ENCODE measurements at regions not wholly inside any gene's neighbourhood (a gene's known extent, or its start where the extent isn't known, plus 50 kb on each side); places are given as distances from the start of the nearest gene placed in this dataset.

DNA sequence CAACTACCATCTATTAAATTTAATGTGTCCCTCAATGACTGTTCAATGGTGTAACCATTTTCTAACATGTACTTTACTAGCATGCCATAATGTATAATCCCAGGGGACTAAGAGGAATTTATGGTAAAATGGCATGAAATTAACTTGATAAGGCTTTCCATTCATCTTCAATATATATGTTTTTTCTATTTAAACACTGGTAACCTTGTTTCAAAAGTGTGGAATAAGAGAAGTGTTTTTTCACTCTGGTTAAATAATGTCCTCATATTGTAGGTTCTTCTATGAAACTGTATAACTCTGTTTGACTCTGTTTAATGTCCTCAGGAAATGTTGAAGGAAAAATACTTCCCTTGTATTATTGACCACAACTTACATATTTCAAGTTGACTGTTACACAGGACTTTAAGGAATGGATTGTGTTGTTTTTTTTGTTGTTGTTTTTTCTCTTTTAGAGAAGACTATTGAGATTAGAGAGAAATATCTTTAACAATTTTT lies 113.8 kb upstream of the ARSJ start:
- Histone ChIP-seq H3K36me3 (no peaks in the 10 kb centered on the region), H3K27me3 (no peaks in the 10 kb centered on the region), H3K27ac (no peak overlapping the region), H3K4me1 (no peaks in the 10 kb centered on the region), H3K4me3 (no peak overlapping the region), H3K9me3 (no peaks in the 10 kb centered on the region)
- TF ChIP-seq EP300 (IDR thresholded peaks at IDR 0.05) (no peak), POLR2A (IDR thresholded peaks at IDR 0.05) (no peak), POLR2AphosphoS5 (IDR thresholded peaks at IDR 0.05) (no peak)
- TF ChIP-seq, protein P1, sequence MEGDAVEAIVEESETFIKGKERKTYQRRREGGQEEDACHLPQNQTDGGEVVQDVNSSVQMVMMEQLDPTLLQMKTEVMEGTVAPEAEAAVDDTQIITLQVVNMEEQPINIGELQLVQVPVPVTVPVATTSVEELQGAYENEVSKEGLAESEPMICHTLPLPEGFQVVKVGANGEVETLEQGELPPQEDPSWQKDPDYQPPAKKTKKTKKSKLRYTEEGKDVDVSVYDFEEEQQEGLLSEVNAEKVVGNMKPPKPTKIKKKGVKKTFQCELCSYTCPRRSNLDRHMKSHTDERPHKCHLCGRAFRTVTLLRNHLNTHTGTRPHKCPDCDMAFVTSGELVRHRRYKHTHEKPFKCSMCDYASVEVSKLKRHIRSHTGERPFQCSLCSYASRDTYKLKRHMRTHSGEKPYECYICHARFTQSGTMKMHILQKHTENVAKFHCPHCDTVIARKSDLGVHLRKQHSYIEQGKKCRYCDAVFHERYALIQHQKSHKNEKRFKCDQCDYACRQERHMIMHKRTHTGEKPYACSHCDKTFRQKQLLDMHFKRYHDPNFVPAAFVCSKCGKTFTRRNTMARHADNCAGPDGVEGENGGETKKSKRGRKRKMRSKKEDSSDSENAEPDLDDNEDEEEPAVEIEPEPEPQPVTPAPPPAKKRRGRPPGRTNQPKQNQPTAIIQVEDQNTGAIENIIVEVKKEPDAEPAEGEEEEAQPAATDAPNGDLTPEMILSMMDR (IDR thresholded peaks at IDR 0.05), result no peak
- ATAC-seq (ENCODE audit: low FRiP score in 2 of 2) (no peak), DNase-seq (no peak)

DNA sequence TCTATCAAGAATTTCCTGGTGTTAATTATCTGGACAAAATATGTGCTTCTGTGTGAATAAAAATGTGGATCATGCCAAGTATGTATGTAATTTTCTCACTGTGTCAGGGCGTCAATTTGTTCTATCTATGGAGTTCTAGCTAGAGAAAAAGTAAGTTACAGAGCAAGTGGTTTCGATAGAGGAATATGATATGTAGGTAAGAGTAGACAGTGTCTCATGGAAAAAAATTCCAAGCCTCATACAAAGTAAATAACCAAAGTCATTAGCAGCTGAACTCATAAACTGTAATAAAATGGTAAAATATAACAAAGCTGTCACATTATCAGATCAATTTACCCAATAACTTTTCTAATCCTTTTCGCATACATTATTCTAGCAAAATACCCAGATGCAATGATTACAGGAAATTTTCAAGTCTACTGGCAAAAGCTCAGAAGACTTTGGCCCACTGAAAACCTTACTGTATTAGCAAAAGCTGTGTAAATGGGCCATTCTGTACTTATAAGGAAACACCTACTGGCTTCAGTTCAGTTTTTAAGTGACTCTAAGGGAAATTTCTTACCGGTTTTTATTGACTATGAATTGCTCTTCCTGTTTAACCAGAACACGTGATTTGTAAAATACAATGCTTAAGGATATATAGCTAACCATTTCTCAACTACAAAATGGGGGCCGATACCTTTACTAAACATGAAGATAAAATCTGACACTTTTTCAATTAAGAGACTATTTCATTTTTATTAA lies 121.0 kb upstream of the ARSJ start:
- H3K9me3 ChIP-seq, result no peaks in the 10 kb centered on the region
- TF ChIP-seq EP300 (IDR thresholded peaks at IDR 0.05), result no peak
- TF ChIP-seq, protein P1 (IDR thresholded peaks at IDR 0.05), result no peak
- no peak for TF ChIP-seq POLR2AphosphoS5 (IDR thresholded peaks at IDR 0.05)
- TF ChIP-seq POLR2A (IDR thresholded peaks at IDR 0.05), result no peak
- H3K4me3 ChIP-seq, result no peak overlapping the region
- ATAC-seq (ENCODE audit: low FRiP score in 2 of 2), result no peak
- no peak overlapping the region for H3K27ac ChIP-seq
- H3K27me3 ChIP-seq, result no peaks in the 10 kb centered on the region
- DNase-seq, result no peak
- no peaks in the 10 kb centered on the region for H3K4me1 ChIP-seq
- WGBS, 2 donors, result 67 to 68% methylated on average over 6 of the region's 6 CpGs
- H3K36me3 ChIP-seq, result no peaks in the 10 kb centered on the region

DNA sequence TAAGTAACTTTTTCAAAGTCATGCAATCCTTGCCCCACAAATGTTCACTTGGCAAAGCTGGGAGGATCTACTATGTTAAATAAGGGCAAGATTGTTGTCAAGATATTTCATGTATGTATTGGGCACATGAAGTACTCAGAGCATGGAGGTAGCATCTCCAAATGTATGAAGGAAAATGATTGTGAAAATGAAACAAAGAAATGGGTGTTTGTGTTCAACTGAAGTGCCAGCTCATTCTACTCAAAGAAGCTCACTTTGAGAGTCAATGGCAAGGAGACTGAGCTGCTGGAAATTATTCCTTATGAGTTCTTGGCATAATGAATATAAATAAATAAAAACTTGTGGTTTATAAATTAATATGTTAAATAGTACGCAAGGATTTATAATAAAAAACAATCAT lies 124.5 kb upstream of the ARSJ start:
- TF ChIP-seq, protein P1 (IDR thresholded peaks at IDR 0.05), result no peak
- no peak for TF ChIP-seq POLR2AphosphoS5 (IDR thresholded peaks at IDR 0.05)
- no peak for TF ChIP-seq EP300 (IDR thresholded peaks at IDR 0.05)
- TF ChIP-seq POLR2A (IDR thresholded peaks at IDR 0.05), result no peak
- no peaks in the 10 kb centered on the region for H3K27me3 ChIP-seq
- DNase-seq (no peak), ATAC-seq (ENCODE audit: low FRiP score in 2 of 2) (no peak)
- H3K4me3 ChIP-seq, result no peak overlapping the region
- H3K9me3 ChIP-seq, result no peaks in the 10 kb centered on the region
- no peaks in the 10 kb centered on the region for H3K36me3 ChIP-seq
- 96 to 97% methylated on average over 1 of the region's 1 CpG for WGBS, 2 donors
- no peak overlapping the region for H3K27ac ChIP-seq
- no peaks in the 10 kb centered on the region for H3K4me1 ChIP-seq

DNA sequence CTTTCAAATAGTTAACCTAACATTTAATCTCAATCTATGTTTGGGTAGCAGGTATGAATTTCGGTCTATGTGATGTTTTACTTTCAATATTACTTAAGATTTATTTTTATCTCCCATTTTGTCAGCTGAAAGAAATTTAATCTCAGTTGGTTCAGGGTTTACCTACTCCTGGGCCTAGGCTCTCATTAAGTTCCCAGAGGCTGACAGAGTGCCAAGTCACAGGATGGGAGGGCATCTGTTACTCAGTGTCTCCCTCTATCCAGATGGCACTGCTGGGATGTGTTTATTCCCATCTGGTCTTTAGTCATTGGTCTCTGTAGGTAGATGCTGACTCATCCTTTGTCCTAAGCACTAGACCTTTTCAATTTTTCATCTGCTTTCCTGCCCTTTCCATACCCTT lies 129.4 kb upstream of the ARSJ start:
- no peak overlapping the region for H3K27ac ChIP-seq
- 81 to 89% methylated on average over 1 of the region's 1 CpG for WGBS, 2 donors
- no peaks in the 10 kb centered on the region for H3K9me3 ChIP-seq
- no peaks in the 10 kb centered on the region for H3K4me1 ChIP-seq
- no peaks in the 10 kb centered on the region for H3K27me3 ChIP-seq
- no peak overlapping the region for H3K4me3 ChIP-seq
- TF ChIP-seq POLR2A (IDR thresholded peaks at IDR 0.05) (no peak), EP300 (IDR thresholded peaks at IDR 0.05) (no peak), POLR2AphosphoS5 (IDR thresholded peaks at IDR 0.05) (no peak)
- TF ChIP-seq, protein P1 (IDR thresholded peaks at IDR 0.05), result no peak
- DNase-seq (no peak), ATAC-seq (ENCODE audit: low FRiP score in 2 of 2) (no peak)
- no peaks in the 10 kb centered on the region for H3K36me3 ChIP-seq

DNA sequence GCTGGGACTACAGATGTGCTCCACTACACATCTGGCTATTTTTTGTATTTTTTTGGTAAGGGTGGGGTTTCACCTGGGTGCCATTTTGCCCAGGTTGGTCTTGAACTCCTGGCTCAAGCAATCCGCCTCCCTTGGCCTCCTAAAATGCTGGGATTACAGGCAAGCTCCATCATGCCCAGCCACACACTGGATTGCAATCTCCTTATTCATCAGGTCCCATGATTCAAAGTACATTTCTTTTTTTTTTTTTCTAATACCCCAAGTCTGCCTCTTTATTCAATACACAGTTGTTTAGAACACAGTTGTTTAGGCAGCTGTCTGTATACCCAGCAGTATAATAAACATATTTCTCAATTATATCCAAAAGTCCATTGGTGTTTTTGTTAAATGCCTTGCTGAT lies 130.3 kb upstream of the ARSJ start:
- 92 to 100% methylated on average over 1 of the region's 1 CpG for WGBS, 2 donors
- no peak for ATAC-seq (ENCODE audit: low FRiP score in 2 of 2)
- no peaks in the 10 kb centered on the region for H3K27me3 ChIP-seq

More for the DNA sequence above, 130.3 kb upstream of the ARSJ start:
- no peak for DNase-seq
- Histone ChIP-seq H3K27ac (no peak overlapping the region), H3K36me3 (no peaks in the 10 kb centered on the region), H3K9me3 (no peaks in the 10 kb centered on the region), H3K4me1 (no peaks in the 10 kb centered on the region), H3K4me3 (no peak overlapping the region)
- TF ChIP-seq POLR2AphosphoS5 (IDR thresholded peaks at IDR 0.05) (no peak), EP300 (IDR thresholded peaks at IDR 0.05) (no peak), POLR2A (IDR thresholded peaks at IDR 0.05) (no peak)
- TF ChIP-seq, protein P1 (IDR thresholded peaks at IDR 0.05), result no peak

Data from upper lobe of left lung (tissue), 6 donors.